Umbilical cord (tissue), 1 donor: ENCODE measurements at regions not wholly inside any gene's neighbourhood (a gene's known extent, or its start where the extent isn't known, plus 50 kb on each side); places are given as distances from the start of the nearest gene placed in this dataset.

Source experiments
- DNase-seq: peaks from one replicate; pipeline ENCODE4 v3.0.0-alpha.2; 2015; ENCODE audit warnings: low spot score

- no peak for DNase-seq
Observed at GRCh38 chr2:240208631-240209211, 68.3 kb upstream of the OTOS start.

GRCh38 chr2:240209493-240209892, 69.0 kb upstream of the OTOS start:
- no peak for DNase-seq

- no peak for DNase-seq
Observed at GRCh38 chr2:240210198-240210965, 69.9 kb upstream of the OTOS start.

- no peak for DNase-seq
Observed at GRCh38 chr2:240211096-240211495, 70.6 kb upstream of the OTOS start.

- DNase-seq: no peak
Observed at GRCh38 chr2:240211598-240212424, 71.4 kb upstream of the OTOS start.

GRCh38 chr2:240212425-240213225, 72.2 kb upstream of the OTOS start:
- no peak for DNase-seq

GRCh38 chr2:240213226-240213475, 72.7 kb upstream of the OTOS start:
- DNase-seq: no peak

GRCh38 chr2:240213476-240214421, 73.3 kb upstream of the OTOS start:
- no peak for DNase-seq

GRCh38 chr2:240214790-240215675, 74.6 kb upstream of the OTOS start:
- no peak for DNase-seq

- DNase-seq: no peak
Observed at GRCh38 chr2:240215676-240216051, 75.2 kb upstream of the OTOS start.

GRCh38 chr2:240216167-240216566, 75.7 kb upstream of the OTOS start:
- no peak for DNase-seq

- no peak for DNase-seq
Observed at GRCh38 chr2:240217431-240218301, 77.2 kb upstream of the OTOS start.

- no peak for DNase-seq
Observed at GRCh38 chr2:240219208-240219890, 78.9 kb upstream of the OTOS start.

GRCh38 chr2:240220371-240220770, 79.9 kb upstream of the OTOS start:
- DNase-seq: peak; percentile 42

GRCh38 chr2:240223631-240224030, 83.2 kb upstream of the OTOS start:
- DNase-seq: no peak

- DNase-seq: peak; percentile 45
Observed at GRCh38 chr2:240224676-240225075, 84.2 kb upstream of the OTOS start.

- no peak for DNase-seq
Observed at GRCh38 chr2:240225131-240225530, 84.7 kb upstream of the OTOS start.
